IMR-90 (cell line): ENCODE measurements at regions not wholly inside any gene's neighbourhood (a gene's known extent, or its start where the extent isn't known, plus 50 kb on each side); places are given as distances from the start of the nearest gene placed in this dataset.
A peak's percentile ranks its signal among the peaks of the same experiment; 100 is the strongest.

Experiments
- ATAC-seq: fragments of 200-7000 bp; cut with Tn5 transposase; 2 replicates; pipeline ENCODE4 v1.9.1; 2020; ENCODE audit warnings: low read depth, mild to moderate bottlenecking, moderate library complexity
- BruUV-seq: library from RNA; stranded (reverse); fragments of 400-500 nt; replicated peaks from 2 replicates; lab custom pipeline; 2021; lab: Mats Ljungman, UMichigan
- CTCF ChIA-PET: fragments of 300-600 bp; formaldehyde crosslinking; extraction: SDS; loops from one replicate; lab custom pipeline; 2021; ENCODE audit warnings: antibody characterized with exemption; lab: Yijun Ruan, JAX
- POLR2A ChIA-PET: fragments of 300-600 bp; sonication (Branson Sonifier 250); formaldehyde crosslinking; loops from one replicate; lab custom pipeline; 2022; ENCODE audit warnings: antibody characterized with exemption; ENCODE audit not compliant: unreplicated experiment; lab: Charles Lee
- DNase-seq: peaks from one replicate; pipeline ENCODE4 v3.0.0; 2013
- H2AFZ ChIP-seq: replicated peaks from 2 replicates; pipeline ENCODE3; 2013; ENCODE audit warnings: low read length, mild to moderate bottlenecking; ENCODE audit not compliant: poor library complexity
- H2AK5ac ChIP-seq: 2 replicates; pipeline ENCODE4 v1.6.1; 2013; ENCODE audit warnings: low read depth, low read length, inconsistent platforms
- H2AK9ac ChIP-seq: replicated peaks from 2 replicates; pipeline ENCODE3; 2013; ENCODE audit warnings: mild to moderate bottlenecking, low read depth, low read length, moderate library complexity; ENCODE audit not compliant: poor library complexity
- H2BK120ac ChIP-seq: 2 replicates; pipeline ENCODE4 v1.6.1; 2013; ENCODE audit warnings: low read depth, low read length, inconsistent platforms
- H2BK15ac ChIP-seq: 3 replicates; pipeline ENCODE4 v1.6.1; 2013; ENCODE audit warnings: low read depth, low read length, inconsistent platforms
- H2BK20ac ChIP-seq: 2 replicates; pipeline ENCODE4 v1.6.1; 2013; ENCODE audit warnings: low read depth, mild to moderate bottlenecking, inconsistent platforms, low read length, moderate library complexity
- H2BK5ac ChIP-seq: 2 replicates; pipeline ENCODE4 v1.6.1; 2013; ENCODE audit warnings: mild to moderate bottlenecking, low read depth, low read length, inconsistent platforms; ENCODE audit not compliant: poor library complexity, severe bottlenecking
- H3K14ac ChIP-seq: replicated peaks from 2 replicates; pipeline ENCODE4 v1.6.1; 2013; ENCODE audit warnings: low read depth, low read length, inconsistent platforms
- H3K18ac ChIP-seq: 2 replicates; pipeline ENCODE4 v1.6.1; 2013; ENCODE audit warnings: low read depth, low read length, control low read depth
- H3K23ac ChIP-seq: 2 replicates; pipeline ENCODE4 v1.6.1; 2013; ENCODE audit warnings: low read depth, low read length, inconsistent platforms
- H3K27ac ChIP-seq: 2 replicates; pipeline ENCODE4 v1.5.1; 2013; ENCODE audit warnings: mild to moderate bottlenecking, control low read depth, low read length; ENCODE audit not compliant: insufficient read depth
- H3K27me3 ChIP-seq: 2 replicates; pipeline ENCODE4 v1.6.1; 2013; ENCODE audit warnings: low read length; ENCODE audit not compliant: control insufficient read depth, insufficient read depth
- H3K36me3 ChIP-seq: 2 replicates; pipeline ENCODE4 v1.6.1; 2013; ENCODE audit warnings: low read length, mixed read lengths; ENCODE audit not compliant: control insufficient read depth, insufficient read depth
- H3K4ac ChIP-seq: 2 replicates; pipeline ENCODE4 v1.6.1; 2013; ENCODE audit warnings: low read depth, low read length, inconsistent platforms
- H3K4me1 ChIP-seq: 2 replicates; pipeline ENCODE4 v1.6.1; 2013; ENCODE audit warnings: low read length, mixed read lengths; ENCODE audit not compliant: control insufficient read depth, insufficient read depth
- H3K4me2 ChIP-seq: 2 replicates; pipeline ENCODE4 v1.6.1; 2013; ENCODE audit warnings: low read depth, mild to moderate bottlenecking, control low read depth, low read length, moderate library complexity
- H3K4me3 ChIP-seq: 2 replicates; pipeline ENCODE4 v1.5.1; 2013; ENCODE audit warnings: low read depth, mild to moderate bottlenecking, control low read depth, low read length, moderate library complexity; ENCODE audit not compliant: insufficient read depth
- H3K56ac ChIP-seq: 2 replicates; pipeline ENCODE4 v1.6.1; 2013; ENCODE audit warnings: low read length, inconsistent platforms; ENCODE audit not compliant: insufficient read depth; ENCODE audit errors: extremely low read depth
- H3K79me1 ChIP-seq, 2 experiments: 2 replicates each; pipeline ENCODE4 v1.6.1; 2013; ENCODE audit warnings: low read length in 2 of 2, inconsistent platforms in 1 of 2, low read depth in 1 of 2
- H3K9ac ChIP-seq: 2 replicates; pipeline ENCODE4 v1.6.1; 2013; ENCODE audit warnings: low read depth, low read length, control low read depth
- H3K9me1 ChIP-seq: 2 replicates; pipeline ENCODE4 v1.6.1; 2013; ENCODE audit warnings: low read length, inconsistent platforms; ENCODE audit not compliant: insufficient read depth
- H3K9me3 ChIP-seq: 2 replicates; pipeline ENCODE4 v1.6.1; 2013; ENCODE audit warnings: low read length; ENCODE audit not compliant: control insufficient read depth, insufficient read depth
- H4K20me1 ChIP-seq: 2 replicates; pipeline ENCODE4 v1.6.1; 2013; ENCODE audit warnings: low read length, inconsistent platforms; ENCODE audit not compliant: insufficient read depth
- H4K5ac ChIP-seq: 2 replicates; pipeline ENCODE4 v1.6.1; 2013; ENCODE audit warnings: mild to moderate bottlenecking, low read depth, low read length, control low read depth
- H4K8ac ChIP-seq, 2 experiments: 2 replicates each; pipeline ENCODE4 v1.6.1; 2013; ENCODE audit warnings: low read depth in 2 of 2, low read length in 2 of 2, control low read depth in 1 of 2, inconsistent platforms in 1 of 2
- H4K91ac ChIP-seq: 2 replicates; pipeline ENCODE4 v1.6.1; 2013; ENCODE audit warnings: low read depth, low read length, inconsistent platforms; ENCODE audit not compliant: insufficient read depth
- BHLHE40 ChIP-seq: fragments of 150-350 bp; IDR thresholded peaks from 2 replicates; pipeline ENCODE4 v1.6.1; 2016; ENCODE audit warnings: mild to moderate bottlenecking, low read depth, low read length
- CEBPB ChIP-seq: IDR thresholded peaks from 2 replicates; pipeline ENCODE4 v1.6.1; 2012; ENCODE audit warnings: low read depth, low read length, improper control_type of control experiment
- CHD1 ChIP-seq: IDR thresholded peaks from 2 replicates; pipeline ENCODE4 v1.6.1; 2012; ENCODE audit warnings: low read depth, low read length, improper control_type of control experiment
- FOS ChIP-seq: fragments of 150-350 bp; IDR thresholded peaks from 2 replicates; pipeline ENCODE4 v1.6.1; 2016; ENCODE audit warnings: low read depth, low read length
- MAFK ChIP-seq: IDR thresholded peaks from 2 replicates; pipeline ENCODE4 v1.6.1; 2012; ENCODE audit warnings: low read depth, low read length, improper control_type of control experiment
- MAZ ChIP-seq: IDR thresholded peaks from 2 replicates; pipeline ENCODE4 v1.6.1; 2012; ENCODE audit warnings: low read depth, mild to moderate bottlenecking, low read length, improper control_type of control experiment, moderate library complexity, borderline replicate concordance
- MXI1 ChIP-seq: IDR thresholded peaks from 2 replicates; pipeline ENCODE4 v1.6.1; 2012; ENCODE audit warnings: low read depth, mild to moderate bottlenecking, low read length, moderate library complexity, borderline replicate concordance
- NFE2L2 ChIP-seq: fragments of 150-350 bp; IDR thresholded peaks from 2 replicates; pipeline ENCODE4 v1.6.1; 2016; ENCODE audit warnings: low read depth, mild to moderate bottlenecking, low read length
- POLR2A ChIP-seq: IDR thresholded peaks from 2 replicates; pipeline ENCODE4 v1.6.1; 2012; ENCODE audit warnings: mild to moderate bottlenecking, low read depth, low read length
- RAD21 ChIP-seq: IDR thresholded peaks from 2 replicates; pipeline ENCODE4 v1.6.1; 2012; ENCODE audit warnings: low read length, improper control_type of control experiment
- RCOR1 ChIP-seq: IDR thresholded peaks from 2 replicates; pipeline ENCODE4 v1.6.1; 2012; ENCODE audit warnings: mild to moderate bottlenecking, low read length, improper control_type of control experiment; ENCODE audit not compliant: insufficient replicate concordance
- RFX5 ChIP-seq: IDR thresholded peaks from 2 replicates; pipeline ENCODE4 v1.8.0; 2012; ENCODE audit warnings: low read depth, mild to moderate bottlenecking, low read length, moderate library complexity
- SMC3 ChIP-seq: fragments of 150-350 bp; IDR thresholded peaks from 2 replicates; pipeline ENCODE4 v1.6.1; 2016; ENCODE audit warnings: low read depth, mild to moderate bottlenecking, antibody characterized with exemption, low read length, moderate library complexity
- WGBS, 2 experiments: methylation state at CpG; one replicate each; pipeline versions ENCODE4 v1.1.5 to v1.1.7; 2013; ENCODE audit warnings: missing lambda C conversion rate in 2 of 2; ENCODE audit not compliant: insufficient read length in 1 of 2; ENCODE audit errors: extremely low coverage in 2 of 2; 5-methylcytosine and 5-hydroxymethylcytosine counted together
- dilution Hi-C: fragments of 300-500 bp; cut with HindIII; formaldehyde crosslinking; loops from one replicate; pipeline ENCODE4 v1.14.3; 2018; ENCODE audit warnings: low sequenced_read_pairs; ENCODE audit not compliant: unreplicated experiment
- in situ Hi-C: fragments of 300-500 bp; cut with MboI; formaldehyde crosslinking; loops from 3 replicates; pipeline ENCODE4 v1.14.3; 2019; ENCODE audit warnings: low sequenced_read_pairs, inconsistent platforms, mixed read lengths
- intact Hi-C: fragments of 100-400 bp; cut with micrococcal nuclease; formaldehyde crosslinking; loops from 2 replicates; pipeline ENCODE4 v1.10.0; 2022
- TF ChIP-seq, protein P1 (sequence below): fragments of 150-350 bp; IDR thresholded peaks from 2 replicates; pipeline ENCODE4 v1.6.1; 2017; ENCODE audit warnings: mild to moderate bottlenecking, antibody characterized with exemption, low read length, low read depth
- TF ChIP-seq, protein P2 (sequence below): conservative IDR thresholded peaks from 2 replicates; pipeline ENCODE4 v1.5.1; 2012; ENCODE audit warnings: mild to moderate bottlenecking, low read depth, low read length, improper control_type of control experiment
- TF ChIP-seq, protein P3 (sequence below): fragments of 150-350 bp; IDR thresholded peaks from 2 replicates; pipeline ENCODE4 v1.6.1; 2016; ENCODE audit warnings: low read depth, mild to moderate bottlenecking, low read length, moderate library complexity, borderline replicate concordance

DNA sequence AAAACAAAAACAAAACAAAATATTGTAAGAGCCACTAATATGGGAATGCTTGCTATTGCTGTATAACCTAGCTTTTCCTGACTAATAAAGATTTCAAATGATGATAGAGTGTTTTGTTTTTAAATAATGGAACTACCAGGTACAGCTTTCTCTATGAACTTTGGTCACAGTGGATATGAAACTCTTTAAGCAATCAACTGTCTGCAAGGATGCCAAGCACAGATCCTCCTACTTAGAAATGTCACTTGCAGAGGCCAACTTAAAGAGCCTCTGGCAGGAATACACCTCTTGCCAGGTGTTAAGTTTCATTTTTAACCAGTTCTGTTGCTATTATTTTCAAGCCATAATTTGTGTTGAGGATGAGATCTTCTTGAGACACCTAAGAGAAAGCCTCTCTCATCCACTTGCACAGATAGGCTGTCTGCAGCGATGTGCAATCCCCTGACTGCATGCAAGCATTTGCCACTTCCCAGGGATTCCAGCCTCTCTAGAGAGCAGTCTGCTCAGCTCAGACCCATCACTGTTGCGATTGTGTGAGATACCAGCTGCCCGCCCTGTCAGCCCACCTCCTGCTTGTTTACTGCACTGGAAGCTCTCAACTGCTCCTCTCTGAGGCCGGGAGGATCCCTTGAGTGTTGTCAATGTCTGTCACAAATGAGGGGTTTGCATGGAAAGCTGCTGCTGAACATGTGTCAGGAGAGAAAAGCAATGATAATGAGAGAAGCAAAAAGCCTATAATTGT lies 86.1 kb upstream of the SCG2 start:
- Histone ChIP-seq H2AK9ac (no peak overlapping the region), H2AK5ac (no peak overlapping the region), H2BK120ac (no peak overlapping the region), H3K79me1 (no peaks in the 10 kb centered on the region), H3K14ac (no peak overlapping the region), H4K91ac (no peak overlapping the region), H4K8ac (no peak overlapping the region), H3K4me3 (no peak overlapping the region), H2BK15ac (no peak overlapping the region), H2BK5ac (no peak overlapping the region), H3K4ac (no peak overlapping the region), H2AFZ (no peak overlapping the region), H3K36me3 (no peaks in the 10 kb centered on the region), H3K4me1 (peaks cover 2% of the 10 kb centered on the region; the same call in 1 of the 2 replicates), H3K4me2 (no peak overlapping the region; the same call in 1 of the 2 replicates), H2BK20ac (no peak overlapping the region), H3K27me3 (no peaks in the 10 kb centered on the region), H3K23ac (no peak overlapping the region), H3K27ac (no peak overlapping the region), H4K20me1 (no peaks in the 10 kb centered on the region), H3K9me1 (no peaks in the 10 kb centered on the region), H3K56ac (no peak overlapping the region), H3K9me3 (no peaks in the 10 kb centered on the region), H3K18ac (no peak overlapping the region), H3K9ac (no peak overlapping the region), H4K5ac (no peak overlapping the region)
- intact Hi-C loops: no loop called here
- DNase-seq: no peak
- ChIA-PET POLR2A (no interaction called here), CTCF (interaction anchor here (0.6 kb wide), 1 partner anchor 17 kb away, joined by 3 read pairs; no protein-coding TSS in a partner anchor)
- WGBS, 2 experiments: no CpG with 5 or more reads among the region's 4 CpGs
- no TSS peak for BruUV-seq
- no peak for TF ChIP-seq NFE2L2
- TF ChIP-seq, protein P1, sequence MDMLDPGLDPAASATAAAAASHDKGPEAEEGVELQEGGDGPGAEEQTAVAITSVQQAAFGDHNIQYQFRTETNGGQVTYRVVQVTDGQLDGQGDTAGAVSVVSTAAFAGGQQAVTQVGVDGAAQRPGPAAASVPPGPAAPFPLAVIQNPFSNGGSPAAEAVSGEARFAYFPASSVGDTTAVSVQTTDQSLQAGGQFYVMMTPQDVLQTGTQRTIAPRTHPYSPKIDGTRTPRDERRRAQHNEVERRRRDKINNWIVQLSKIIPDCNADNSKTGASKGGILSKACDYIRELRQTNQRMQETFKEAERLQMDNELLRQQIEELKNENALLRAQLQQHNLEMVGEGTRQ: no peak
- no peak for TF ChIP-seq CHD1
- TF ChIP-seq RFX5: no peak
- TF ChIP-seq CEBPB: no peak
- no peak for TF ChIP-seq POLR2A
- TF ChIP-seq, protein P2, sequence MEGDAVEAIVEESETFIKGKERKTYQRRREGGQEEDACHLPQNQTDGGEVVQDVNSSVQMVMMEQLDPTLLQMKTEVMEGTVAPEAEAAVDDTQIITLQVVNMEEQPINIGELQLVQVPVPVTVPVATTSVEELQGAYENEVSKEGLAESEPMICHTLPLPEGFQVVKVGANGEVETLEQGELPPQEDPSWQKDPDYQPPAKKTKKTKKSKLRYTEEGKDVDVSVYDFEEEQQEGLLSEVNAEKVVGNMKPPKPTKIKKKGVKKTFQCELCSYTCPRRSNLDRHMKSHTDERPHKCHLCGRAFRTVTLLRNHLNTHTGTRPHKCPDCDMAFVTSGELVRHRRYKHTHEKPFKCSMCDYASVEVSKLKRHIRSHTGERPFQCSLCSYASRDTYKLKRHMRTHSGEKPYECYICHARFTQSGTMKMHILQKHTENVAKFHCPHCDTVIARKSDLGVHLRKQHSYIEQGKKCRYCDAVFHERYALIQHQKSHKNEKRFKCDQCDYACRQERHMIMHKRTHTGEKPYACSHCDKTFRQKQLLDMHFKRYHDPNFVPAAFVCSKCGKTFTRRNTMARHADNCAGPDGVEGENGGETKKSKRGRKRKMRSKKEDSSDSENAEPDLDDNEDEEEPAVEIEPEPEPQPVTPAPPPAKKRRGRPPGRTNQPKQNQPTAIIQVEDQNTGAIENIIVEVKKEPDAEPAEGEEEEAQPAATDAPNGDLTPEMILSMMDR: no peak
- no peak for TF ChIP-seq RAD21
- TF ChIP-seq, protein P3, sequence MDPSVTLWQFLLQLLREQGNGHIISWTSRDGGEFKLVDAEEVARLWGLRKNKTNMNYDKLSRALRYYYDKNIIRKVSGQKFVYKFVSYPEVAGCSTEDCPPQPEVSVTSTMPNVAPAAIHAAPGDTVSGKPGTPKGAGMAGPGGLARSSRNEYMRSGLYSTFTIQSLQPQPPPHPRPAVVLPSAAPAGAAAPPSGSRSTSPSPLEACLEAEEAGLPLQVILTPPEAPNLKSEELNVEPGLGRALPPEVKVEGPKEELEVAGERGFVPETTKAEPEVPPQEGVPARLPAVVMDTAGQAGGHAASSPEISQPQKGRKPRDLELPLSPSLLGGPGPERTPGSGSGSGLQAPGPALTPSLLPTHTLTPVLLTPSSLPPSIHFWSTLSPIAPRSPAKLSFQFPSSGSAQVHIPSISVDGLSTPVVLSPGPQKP: no peak
- no peak for TF ChIP-seq RCOR1
- TF ChIP-seq MXI1: no peak
- TF ChIP-seq FOS: no peak
- TF ChIP-seq SMC3: no peak
- TF ChIP-seq MAFK: no peak
- TF ChIP-seq BHLHE40: no peak
- TF ChIP-seq MAZ: no peak
- in situ Hi-C loops: no loop called here
- ATAC-seq: 0 out of 2 replicates have a peak, but pooled peaks have one; percentile 65
- dilution Hi-C loops: no loop called here
